Gastrocnemius medialis (tissue), 4 donors: ENCODE measurements at regions not wholly inside any gene's neighbourhood (a gene's known extent, or its start where the extent isn't known, plus 50 kb on each side); places are given as distances from the start of the nearest gene placed in this dataset.
"Not testable (repeated sequence)": the region's sequence is repeated elsewhere in the genome, so short reads cannot be mapped to it uniquely, and the experiment has no call there.

ENCODE experiments used
- ATAC-seq, 2 donors: fragments of 150-250 bp; one replicate each; pipeline ENCODE4 v1.9.1; 2016
- DNase-seq, 2 donors: peaks; one replicate each; pipeline ENCODE4 v3.0.0-alpha.2; 2019
- H3K27ac ChIP-seq, 4 donors: fragments of 200-600 bp; sonication (generic); 1 replicate in 1 of 4; 2 replicates in 3 of 4; pipeline ENCODE4 v1.5.1; 2016 to 2018; ENCODE audit warnings: mild to moderate bottlenecking in 2 of 4, moderate library complexity in 1 of 4
- H3K27me3 ChIP-seq, 3 donors: fragments of 200-600 bp; sonication (generic) in 2 of 3; 1 replicate in 1 of 3; 2 replicates in 2 of 3; pipeline versions ENCODE4 v1.5.1 to v1.6.0; 2016 to 2019; ENCODE audit warnings: mild to moderate bottlenecking in 1 of 3, moderate library complexity in 1 of 3
- H3K36me3 ChIP-seq, 2 donors: fragments of 200-600 bp; sonication (generic) in 1 of 2; one replicate each; pipeline ENCODE4 v1.5.1; 2017 to 2018
- H3K4me1 ChIP-seq, 2 donors: fragments of 200-600 bp; sonication (generic) in 1 of 2; one replicate each; pipeline ENCODE4 v1.5.1; 2016 to 2017; ENCODE audit warnings: mild to moderate bottlenecking in 2 of 2
- H3K4me3 ChIP-seq, 4 donors: fragments of 200-600 bp; sonication (generic) in 3 of 4; 1 replicate in 1 of 4; 2 replicates in 3 of 4; pipeline ENCODE4 v1.5.1; 2016 to 2019; ENCODE audit warnings: mild to moderate bottlenecking in 2 of 4
- H3K9me3 ChIP-seq, 3 donors: fragments of 200-600 bp; sonication (generic) in 2 of 3; 1 replicate in 1 of 3; 2 replicates in 2 of 3; pipeline ENCODE4 v1.5.1; 2016 to 2019
- CTCF ChIP-seq, 5 experiments: fragments of 450-650 bp in 3 of 5; fragments of 200-600 bp in 2 of 5; sonication (generic) in 2 of 5; IDR thresholded peaks in 4 of 5; conservative IDR thresholded peaks in 1 of 5; 1 replicate in 4 of 5; 2 replicates in 1 of 5; pipeline ENCODE4 v1.5.1; 2016 to 2019; ENCODE audit warnings: antibody characterized with exemption in 5 of 5, mild to moderate bottlenecking in 3 of 5, moderate library complexity in 3 of 5
- POLR2A ChIP-seq, 2 donors: fragments of 450-650 bp; IDR thresholded peaks; one replicate each; pipeline ENCODE4 v1.6.1; 2017; ENCODE audit warnings: antibody characterized with exemption in 2 of 2, mild to moderate bottlenecking in 2 of 2, moderate library complexity in 2 of 2
- in situ Hi-C, 4 donors: fragments of 200-750 bp; cut with MboI; loops; one replicate each; pipeline versions ENCODE4 v1.15.0 to v1.8.0; 2017; ENCODE audit warnings: low sequenced_read_pairs in 4 of 4
- intact Hi-C: fragments of 100-400 bp; cut with DNase I; formaldehyde crosslinking; loops from one replicate; pipeline ENCODE4 v1.15.1; 2023; ENCODE audit warnings: low total_unique reads

- H3K9me3 ChIP-seq, H3K4me1 ChIP-seq, DNase-seq, H3K27me3 ChIP-seq, H3K36me3 ChIP-seq, intact Hi-C loops, H3K27ac ChIP-seq, in situ Hi-C loops, ATAC-seq, H3K4me3 ChIP-seq: not testable (repeated sequence)
Measured at GRCh38 chr9:6099346-6099745, 83.9 kb upstream of the RANBP6 start.

GRCh38 chr9:6098431-6098830 lies 83.0 kb upstream of the RANBP6 start:
- TF ChIP-seq CTCF (IDR thresholded peaks at IDR 0.05 in 4 of 5, conservative IDR thresholded peaks at IDR 0.05 in 1 of 5) = no peak
- no peak for TF ChIP-seq POLR2A (IDR thresholded peaks at IDR 0.05)
- in situ Hi-C loops = no loop called here
- no peak for ATAC-seq
- no peak overlapping the region for H3K27ac ChIP-seq
- intact Hi-C loops = no loop called here
- H3K27me3 ChIP-seq = no peaks in the 10 kb centered on the region
- H3K36me3 ChIP-seq = no peaks in the 10 kb centered on the region
- no peaks in the 10 kb centered on the region for H3K9me3 ChIP-seq
- no peaks in the 10 kb centered on the region for H3K4me1 ChIP-seq
- no peak for DNase-seq
- H3K4me3 ChIP-seq = no peak overlapping the region

GRCh38 chr9:6096821-6097220 lies 81.4 kb upstream of the RANBP6 start:
- Histone ChIP-seq H3K4me1 (no peaks in the 10 kb centered on the region), H3K9me3 (no peaks in the 10 kb centered on the region), H3K27me3 (no peaks in the 10 kb centered on the region), H3K36me3 (no peaks in the 10 kb centered on the region), H3K27ac (no peak overlapping the region), H3K4me3 (no peak overlapping the region)
- intact Hi-C loops = no loop called here
- ATAC-seq (no peak), DNase-seq (no peak)
- in situ Hi-C loops = no loop called here
- TF ChIP-seq CTCF (IDR thresholded peaks at IDR 0.05 in 4 of 5, conservative IDR thresholded peaks at IDR 0.05 in 1 of 5) (no peak), POLR2A (IDR thresholded peaks at IDR 0.05) (no peak)

GRCh38 chr9:6090277-6091210 lies 75.1 kb upstream of the RANBP6 start:
- no peaks in the 10 kb centered on the region for H3K9me3 ChIP-seq
- intact Hi-C loops (loop anchor here (2.0 kb wide), 1 partner anchor 16 kb away; no protein-coding TSS in a partner anchor), in situ Hi-C loops (no loop called here)
- H3K27me3 ChIP-seq = no peaks in the 10 kb centered on the region
- TF ChIP-seq CTCF (IDR thresholded peaks at IDR 0.05 in 4 of 5, conservative IDR thresholded peaks at IDR 0.05 in 1 of 5) (no peak), POLR2A (IDR thresholded peaks at IDR 0.05) (no peak)
- peak; percentile 6 to 54 for DNase-seq
- peaks cover 10 to 15% of the 10 kb centered on the region in 2 donors for H3K4me1 ChIP-seq
- peak; percentile 99 to 100 for ATAC-seq
- H3K36me3 ChIP-seq = no peaks in the 10 kb centered on the region
- H3K4me3 ChIP-seq = no peak overlapping the region
- peak overlapping the region; percentile 5 to 75 (median 52) for H3K27ac ChIP-seq

GRCh38 chr9:6089300-6089699 lies 73.9 kb upstream of the RANBP6 start:
- Histone ChIP-seq H3K27me3 (no peaks in the 10 kb centered on the region), H3K36me3 (no peaks in the 10 kb centered on the region), H3K4me3 (no peak overlapping the region), H3K4me1 (peaks cover 10 to 15% of the 10 kb centered on the region in 2 donors), H3K27ac (no peak overlapping the region), H3K9me3 (no peaks in the 10 kb centered on the region)
- DNase-seq (no peak), ATAC-seq (no peak)
- intact Hi-C loops = no loop called here
- TF ChIP-seq POLR2A (IDR thresholded peaks at IDR 0.05) (no peak), CTCF (IDR thresholded peaks at IDR 0.05 in 4 of 5, conservative IDR thresholded peaks at IDR 0.05 in 1 of 5) (no peak)
- in situ Hi-C loops = no loop called here
